ENCODE measurements at regions not wholly inside any gene's neighbourhood (a gene's known extent, or its start where the extent isn't known, plus 50 kb on each side); places are given as distances from the start of the nearest gene placed in this dataset.
"Not testable (repeated sequence)": the region's sequence is repeated elsewhere in the genome, so short reads cannot be mapped to it uniquely, and the experiment has no call there.

- H3K27me3 Mint-ChIP-seq (ENCODE audit: low read depth), result peaks cover 7% of the 10 kb centered on the region
- H3K4me3 Mint-ChIP-seq, result no peak overlapping the region
- peak overlapping the region; percentile 89 for H3K27ac Mint-ChIP-seq
- peaks cover 4% of the 10 kb centered on the region for H3K9me3 Mint-ChIP-seq
- peaks cover 22% of the 10 kb centered on the region for H3K36me3 Mint-ChIP-seq (ENCODE audit: low read depth)
- peaks cover 70% of the 10 kb centered on the region for H3K4me1 Mint-ChIP-seq (ENCODE audit: low read depth)
These were observed 71.0 kb downstream of the COQ2 start for GRCh38 chr4:83213640-83214039.

- H3K4me3 Mint-ChIP-seq, result peak overlapping the region; percentile 73
- H3K4me1 Mint-ChIP-seq (ENCODE audit: low read depth), result peaks cover 59% of the 10 kb centered on the region
- peaks cover 7% of the 10 kb centered on the region for H3K27me3 Mint-ChIP-seq (ENCODE audit: low read depth)
- H3K27ac Mint-ChIP-seq, result peak overlapping the region; percentile 89
- H3K9me3 Mint-ChIP-seq, result peaks cover 4% of the 10 kb centered on the region
- peaks cover 28% of the 10 kb centered on the region for H3K36me3 Mint-ChIP-seq (ENCODE audit: low read depth)
These were observed 72.4 kb downstream of the COQ2 start for GRCh38 chr4:83212041-83212851.

- peaks cover 23% of the 10 kb centered on the region for H3K36me3 Mint-ChIP-seq (ENCODE audit: low read depth)
- no peak overlapping the region for H3K4me3 Mint-ChIP-seq
- H3K4me1 Mint-ChIP-seq (ENCODE audit: low read depth), result peaks cover 40% of the 10 kb centered on the region
- no peak overlapping the region for H3K27ac Mint-ChIP-seq
- peaks cover 4% of the 10 kb centered on the region for H3K9me3 Mint-ChIP-seq
- peaks cover 7% of the 10 kb centered on the region for H3K27me3 Mint-ChIP-seq (ENCODE audit: low read depth)
These were observed 75.2 kb downstream of the COQ2 start for GRCh38 chr4:83209419-83209818.

GRCh38 chr4:83208371-83209365, 75.9 kb downstream of the COQ2 start:
- Mint-ChIP-seq H3K4me1 (ENCODE audit: low read depth) (peaks cover 40% of the 10 kb centered on the region), H3K27ac (no peak overlapping the region), H3K27me3 (ENCODE audit: low read depth) (peaks cover 7% of the 10 kb centered on the region), H3K36me3 (ENCODE audit: low read depth) (peaks cover 23% of the 10 kb centered on the region), H3K4me3 (no peak overlapping the region), H3K9me3 (peaks cover 4% of the 10 kb centered on the region)

- H3K9me3 Mint-ChIP-seq, result no peaks in the 10 kb centered on the region
- peaks cover 7% of the 10 kb centered on the region for H3K27me3 Mint-ChIP-seq (ENCODE audit: low read depth)
- peaks cover 16% of the 10 kb centered on the region for H3K36me3 Mint-ChIP-seq (ENCODE audit: low read depth)
- no peak overlapping the region for H3K4me3 Mint-ChIP-seq
- no peak overlapping the region for H3K27ac Mint-ChIP-seq
- peaks cover 29% of the 10 kb centered on the region for H3K4me1 Mint-ChIP-seq (ENCODE audit: low read depth)
These were observed 77.0 kb downstream of the COQ2 start for GRCh38 chr4:83207497-83208101.

DNA sequence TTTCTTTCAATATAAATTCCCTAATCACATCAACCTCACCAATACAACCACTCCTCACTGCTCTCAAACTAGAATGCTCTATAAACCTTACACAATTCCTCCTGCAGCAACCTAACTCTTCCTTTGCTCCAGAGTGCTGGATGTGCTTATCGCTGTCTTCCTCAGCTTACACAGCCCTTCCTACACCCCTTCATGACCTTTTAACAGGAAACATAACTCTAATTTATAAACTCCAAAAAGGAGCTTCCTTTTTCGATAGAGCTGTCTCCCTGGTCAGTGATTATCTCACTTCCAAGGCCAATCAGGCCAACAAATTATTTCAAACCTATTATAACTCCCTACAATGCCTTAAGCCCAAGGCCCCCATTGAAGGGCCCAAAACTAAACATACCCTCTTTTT, 78.8 kb downstream of the COQ2 start:
- H3K4me3 Mint-ChIP-seq, result no peak overlapping the region
- peaks cover 15% of the 10 kb centered on the region for H3K36me3 Mint-ChIP-seq (ENCODE audit: low read depth)
- no peak overlapping the region for H3K27ac Mint-ChIP-seq
- no peaks in the 10 kb centered on the region for H3K9me3 Mint-ChIP-seq
- peaks cover 7% of the 10 kb centered on the region for H3K27me3 Mint-ChIP-seq (ENCODE audit: low read depth)
- H3K4me1 Mint-ChIP-seq (ENCODE audit: low read depth), result peaks cover 14% of the 10 kb centered on the region

DNA sequence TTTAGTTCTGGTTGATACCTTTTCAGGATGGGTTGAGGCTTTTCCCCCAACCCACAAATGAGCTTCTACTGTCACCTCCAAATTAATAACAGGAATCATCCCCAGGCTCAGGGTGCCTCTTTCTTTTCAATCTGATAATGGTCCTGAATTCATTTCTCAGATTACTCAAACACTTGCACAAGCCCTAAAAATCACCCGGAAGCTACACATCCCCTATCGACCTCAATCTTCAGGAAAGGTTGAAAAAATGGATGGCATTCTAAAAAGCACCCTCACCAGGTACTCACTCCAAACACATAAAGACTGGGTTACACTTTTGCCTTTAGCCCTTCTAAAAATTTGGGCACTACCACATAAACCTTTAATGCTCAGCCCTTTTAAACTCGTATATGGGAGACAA, 79.9 kb downstream of the COQ2 start:
- no peak overlapping the region for H3K4me3 Mint-ChIP-seq

GRCh38 chr4:83201761-83202160, 82.8 kb downstream of the COQ2 start:
- H3K36me3 Mint-ChIP-seq (ENCODE audit: low read depth), result peaks cover 4% of the 10 kb centered on the region
- H3K4me3 Mint-ChIP-seq, result no peak overlapping the region
- peaks cover 5% of the 10 kb centered on the region for H3K9me3 Mint-ChIP-seq
- H3K27ac Mint-ChIP-seq, result no peak overlapping the region
- no peaks in the 10 kb centered on the region for H3K27me3 Mint-ChIP-seq (ENCODE audit: low read depth)
- H3K4me1 Mint-ChIP-seq (ENCODE audit: low read depth), result peaks cover 4% of the 10 kb centered on the region

More for the DNA sequence above, 79.9 kb downstream of the COQ2 start:
- peaks cover 7% of the 10 kb centered on the region for H3K27me3 Mint-ChIP-seq (ENCODE audit: low read depth)
- H3K9me3 Mint-ChIP-seq, result no peaks in the 10 kb centered on the region
- H3K4me1 Mint-ChIP-seq (ENCODE audit: low read depth), result peaks cover 8% of the 10 kb centered on the region
- no peak overlapping the region for H3K27ac Mint-ChIP-seq
- peaks cover 14% of the 10 kb centered on the region for H3K36me3 Mint-ChIP-seq (ENCODE audit: low read depth)

DNA sequence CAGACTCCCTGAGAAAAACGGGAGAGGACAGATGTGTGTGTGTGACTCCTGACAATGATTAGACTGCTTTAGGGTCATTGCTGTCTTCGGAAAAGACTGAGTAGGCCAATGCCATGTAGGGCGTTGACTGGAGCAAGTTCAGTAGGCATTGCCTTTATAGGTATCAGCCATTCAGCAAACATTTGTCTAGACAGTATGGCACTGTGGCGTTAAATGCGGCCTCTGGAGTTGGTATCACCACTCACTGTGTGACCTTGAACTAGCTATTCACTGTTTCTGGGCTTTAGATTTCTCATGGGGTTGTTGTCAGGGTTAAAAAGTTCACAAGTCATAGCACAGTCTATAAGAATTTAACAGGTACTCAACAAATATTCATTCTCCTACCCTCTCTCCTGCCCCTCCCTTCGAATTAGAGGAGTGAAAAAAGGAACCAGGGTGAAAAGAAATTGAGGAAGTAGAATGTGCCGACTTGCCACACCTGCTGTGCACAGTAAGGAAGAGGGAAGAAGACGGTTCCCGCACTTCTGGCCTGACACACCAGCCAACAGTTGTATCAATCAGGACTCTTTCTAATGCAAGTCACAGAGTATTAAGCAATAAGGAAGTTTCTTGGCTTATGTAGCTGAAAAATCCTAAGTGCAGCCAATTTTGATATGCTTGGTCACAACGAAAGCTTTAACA, 83.2 kb upstream of the PLAC8 start:
- H3K27ac Mint-ChIP-seq, result no peak overlapping the region
- no peaks in the 10 kb centered on the region for H3K27me3 Mint-ChIP-seq (ENCODE audit: low read depth)
- peaks cover 9% of the 10 kb centered on the region for H3K4me1 Mint-ChIP-seq (ENCODE audit: low read depth)

DNA sequence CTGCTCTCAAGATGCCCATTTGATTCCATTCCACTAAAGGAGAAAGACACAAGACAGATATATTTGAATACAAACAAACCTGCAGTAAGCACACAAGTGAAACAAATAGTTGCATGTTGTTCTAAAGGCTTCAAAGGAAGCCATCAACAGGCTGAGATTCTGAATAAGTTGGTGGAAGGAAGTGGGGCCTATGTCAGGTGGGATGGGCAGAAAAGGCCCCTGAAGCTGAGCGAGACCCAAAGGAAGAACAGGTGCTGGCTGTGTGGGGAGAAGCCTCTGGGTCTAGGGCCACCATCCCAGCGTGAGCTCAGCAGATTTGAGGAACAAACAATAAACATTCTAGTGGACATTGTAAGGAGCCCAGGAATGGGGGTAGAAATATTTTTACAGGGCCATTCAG, 82.4 kb upstream of the PLAC8 start:
- Mint-ChIP-seq H3K4me1 (ENCODE audit: low read depth) (peaks cover 9% of the 10 kb centered on the region), H3K27ac (peak overlapping the region; percentile 53), H3K27me3 (ENCODE audit: low read depth) (no peaks in the 10 kb centered on the region), H3K4me3 (no peak overlapping the region), H3K9me3 (peaks cover 5% of the 10 kb centered on the region), H3K36me3 (ENCODE audit: low read depth) (peaks cover 5% of the 10 kb centered on the region)

More for the DNA sequence above, 83.2 kb upstream of the PLAC8 start:
- H3K9me3 Mint-ChIP-seq, result peaks cover 5% of the 10 kb centered on the region
- no peak overlapping the region for H3K4me3 Mint-ChIP-seq
- peaks cover 5% of the 10 kb centered on the region for H3K36me3 Mint-ChIP-seq (ENCODE audit: low read depth)

- no peak overlapping the region for H3K27ac Mint-ChIP-seq
- no peaks in the 10 kb centered on the region for H3K27me3 Mint-ChIP-seq (ENCODE audit: low read depth)
These were observed 80.7 kb upstream of the PLAC8 start for GRCh38 chr4:83195269-83195668.

DNA sequence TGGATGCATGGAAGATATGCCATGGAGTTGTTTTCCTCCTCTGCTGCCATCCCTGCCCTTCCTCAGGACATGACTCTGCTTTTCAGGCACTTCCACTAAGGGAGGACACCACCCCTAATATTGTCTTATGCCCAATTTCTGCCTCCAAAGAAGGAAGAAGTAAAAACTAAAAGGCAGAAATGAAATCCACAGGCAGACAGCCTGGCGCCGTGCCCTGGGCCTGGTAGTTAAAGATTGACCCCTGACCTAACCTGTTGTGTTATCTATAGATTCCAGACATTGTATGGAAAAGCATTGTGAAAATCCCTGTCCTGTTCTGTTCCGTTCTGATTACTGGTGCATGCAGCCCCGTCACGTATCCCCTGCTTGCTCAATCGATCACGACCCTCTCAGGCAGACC, 80.1 kb upstream of the PLAC8 start:
- H3K4me1 Mint-ChIP-seq (ENCODE audit: low read depth); H3K4me3 Mint-ChIP-seq; H3K9me3 Mint-ChIP-seq; H3K36me3 Mint-ChIP-seq (ENCODE audit: low read depth); H3K27ac Mint-ChIP-seq; H3K27me3 Mint-ChIP-seq (ENCODE audit: low read depth): not testable (repeated sequence)

More at GRCh38 chr4:83195269-83195668, 80.7 kb upstream of the PLAC8 start:
- Mint-ChIP-seq H3K36me3 (ENCODE audit: low read depth) (peaks cover 5% of the 10 kb centered on the region), H3K4me3 (no peak overlapping the region), H3K9me3 (peaks cover 5% of the 10 kb centered on the region), H3K4me1 (ENCODE audit: low read depth) (peaks cover 9% of the 10 kb centered on the region)

DNA sequence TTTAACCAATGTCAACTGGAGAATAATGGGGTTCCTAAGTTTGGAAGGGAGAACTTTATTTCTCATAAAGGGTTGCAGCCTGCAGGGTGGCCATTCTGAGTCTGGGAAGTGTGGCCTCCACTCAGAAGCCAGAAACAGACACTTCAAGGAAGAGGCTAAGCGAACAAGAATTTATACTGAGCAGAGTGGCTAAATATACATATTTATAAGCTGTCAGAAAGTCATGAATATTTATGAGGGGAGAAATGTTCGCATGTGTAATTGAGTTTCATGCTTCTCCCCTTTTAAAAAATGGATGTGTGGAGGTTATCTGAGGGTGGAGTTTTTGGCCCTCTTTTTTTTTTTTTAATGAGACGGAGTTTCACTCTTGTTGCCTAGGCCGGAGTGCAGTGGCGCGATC, 78.1 kb upstream of the PLAC8 start:
- H3K9me3 Mint-ChIP-seq, result peaks cover 5% of the 10 kb centered on the region
- H3K4me3 Mint-ChIP-seq, result no peak overlapping the region
- no peak overlapping the region for H3K27ac Mint-ChIP-seq
- no peaks in the 10 kb centered on the region for H3K27me3 Mint-ChIP-seq (ENCODE audit: low read depth)
- H3K36me3 Mint-ChIP-seq (ENCODE audit: low read depth), result peaks cover 5% of the 10 kb centered on the region
- H3K4me1 Mint-ChIP-seq (ENCODE audit: low read depth), result peaks cover 12% of the 10 kb centered on the region

DNA sequence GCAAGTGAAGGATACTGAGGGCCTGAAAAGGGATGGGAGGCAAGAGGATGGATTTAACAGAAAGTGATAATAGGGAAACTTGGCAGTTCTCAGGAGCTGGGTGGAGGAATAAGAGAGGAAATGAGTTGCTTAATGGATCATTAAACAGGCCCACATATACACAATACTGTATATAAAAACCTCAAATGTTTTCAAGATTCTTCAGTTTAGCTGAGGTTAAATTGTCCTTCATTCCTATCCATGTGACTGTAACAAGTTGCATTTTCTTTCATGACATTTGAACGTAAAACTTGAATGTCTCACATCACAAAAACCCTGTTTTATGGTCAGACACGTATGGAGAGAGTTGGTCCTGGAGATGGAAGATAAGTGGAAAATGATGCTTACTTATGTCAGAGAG, 76.5 kb upstream of the PLAC8 start:
- no peak overlapping the region for H3K27ac Mint-ChIP-seq
- H3K4me3 Mint-ChIP-seq, result no peak overlapping the region

More for the DNA sequence above, 76.5 kb upstream of the PLAC8 start:
- Mint-ChIP-seq H3K36me3 (ENCODE audit: low read depth) (no peaks in the 10 kb centered on the region), H3K9me3 (no peaks in the 10 kb centered on the region), H3K27me3 (ENCODE audit: low read depth) (no peaks in the 10 kb centered on the region), H3K4me1 (ENCODE audit: low read depth) (peaks cover 5% of the 10 kb centered on the region)
